ENCODE measurements at regions not wholly inside any gene's neighbourhood (a gene's known extent, or its start where the extent isn't known, plus 50 kb on each side); places are given as distances from the start of the nearest gene placed in this dataset.

GRCh38 chr11:39144351-39145130 is 2314.9 kb downstream of the LRRC4C start:
- no peak for DNase-seq (ENCODE audit: low spot score)

- DNase-seq (ENCODE audit: low spot score), result no peak
These were observed 2319.9 kb downstream of the LRRC4C start for GRCh38 chr11:39139581-39139980.

- no peak for DNase-seq (ENCODE audit: low spot score)
These were observed 2338.6 kb downstream of the LRRC4C start for GRCh38 chr11:39120890-39121289.

- no peak for DNase-seq (ENCODE audit: low spot score)
These were observed 2345.8 kb downstream of the LRRC4C start for GRCh38 chr11:39113606-39114005.

GRCh38 chr11:39102236-39102635 is 2357.2 kb downstream of the LRRC4C start:
- no peak for DNase-seq (ENCODE audit: low spot score)

GRCh38 chr11:39078465-39078864 is 2381.0 kb downstream of the LRRC4C start:
- no peak for DNase-seq (ENCODE audit: low spot score)

GRCh38 chr11:39037611-39038010 is 2421.8 kb downstream of the LRRC4C start:
- no peak for DNase-seq (ENCODE audit: low spot score)

- DNase-seq (ENCODE audit: low spot score), result no peak
These were observed 2423.4 kb downstream of the LRRC4C start for GRCh38 chr11:39036021-39036420.

GRCh38 chr11:39021539-39021938 is 2423.5 kb upstream of the RAG2 start:
- no peak for DNase-seq (ENCODE audit: low spot score)

- DNase-seq (ENCODE audit: low spot score), result no peak
These were observed 2413.8 kb upstream of the RAG2 start for GRCh38 chr11:39011797-39012196.

- DNase-seq (ENCODE audit: low spot score), result no peak
These were observed 2392.8 kb upstream of the RAG2 start for GRCh38 chr11:38990841-38991240.

- no peak for DNase-seq (ENCODE audit: low spot score)
These were observed 2392.1 kb upstream of the RAG2 start for GRCh38 chr11:38990139-38990538.

GRCh38 chr11:38988908-38989307 is 2390.9 kb upstream of the RAG2 start:
- no peak for DNase-seq (ENCODE audit: low spot score)

GRCh38 chr11:38972220-38972619 is 2374.2 kb upstream of the RAG2 start:
- DNase-seq (ENCODE audit: low spot score), result no peak

- DNase-seq (ENCODE audit: low spot score), result no peak
These were observed 2373.1 kb upstream of the RAG2 start for GRCh38 chr11:38971141-38971540.

- no peak for DNase-seq (ENCODE audit: low spot score)
These were observed 2370.9 kb upstream of the RAG2 start for GRCh38 chr11:38968951-38969350.

- no peak for DNase-seq (ENCODE audit: low spot score)
These were observed 2354.7 kb upstream of the RAG2 start for GRCh38 chr11:38952698-38953097.

GRCh38 chr11:38950867-38951266 is 2352.8 kb upstream of the RAG2 start:
- DNase-seq (ENCODE audit: low spot score), result no peak

- DNase-seq (ENCODE audit: low spot score), result no peak
These were observed 2350.4 kb upstream of the RAG2 start for GRCh38 chr11:38948392-38948791.

GRCh38 chr11:38937709-38938108 is 2339.7 kb upstream of the RAG2 start:
- no peak for DNase-seq (ENCODE audit: low spot score)

GRCh38 chr11:38935941-38936340 is 2337.9 kb upstream of the RAG2 start:
- no peak for DNase-seq (ENCODE audit: low spot score)

GRCh38 chr11:38927993-38928392 is 2330.0 kb upstream of the RAG2 start:
- no peak for DNase-seq (ENCODE audit: low spot score)

GRCh38 chr11:38924644-38925043 is 2326.6 kb upstream of the RAG2 start:
- no peak for DNase-seq (ENCODE audit: low spot score)

- DNase-seq (ENCODE audit: low spot score), result no peak
These were observed 2302.2 kb upstream of the RAG2 start for GRCh38 chr11:38900211-38900610.

Data from mucosa of gallbladder (tissue), 1 donor.